Activated CD8-positive, alpha-beta memory T cell treated with anti-CD3 and anti-CD28 coated beads, Interleukin-2, amount 10 ng/mL, durations not matched to agents 7 days and 5 days (primary cell): ENCODE measurements at regions not wholly inside any gene's neighbourhood (a gene's known extent, or its start where the extent isn't known, plus 50 kb on each side); places are given as distances from the start of the nearest gene placed in this dataset.

Experiments used
- ATAC-seq: fragments of 150-1000 bp; cut with Tn5 transposase; one replicate; pipeline ENCODE4 v1.10.0; 2021; ENCODE audit warnings: moderate library complexity
- CTCF ChIA-PET: fragments of 350-600 bp; sonication (Branson Sonifier 250); formaldehyde crosslinking; loops from one replicate; lab custom pipeline; 2021; ENCODE audit warnings: antibody characterized with exemption; lab: Charles Lee
- DNase-seq: peaks from one replicate; pipeline ENCODE4 v3.0.0-alpha.2; 2020
- H3K27ac Mint-ChIP-seq: one replicate; pipeline ENCODE4 v1.8.0; 2021; ENCODE audit warnings: mild to moderate bottlenecking, mixed read lengths
- H3K27me3 Mint-ChIP-seq: one replicate; pipeline ENCODE4 v1.8.0; 2021; ENCODE audit warnings: mixed read lengths
- H3K36me3 Mint-ChIP-seq: one replicate; pipeline ENCODE4 v1.8.0; 2021; ENCODE audit warnings: mild to moderate bottlenecking, mixed read lengths
- H3K4me1 Mint-ChIP-seq: one replicate; pipeline ENCODE4 v1.8.0; 2021; ENCODE audit warnings: mixed read lengths
- H3K4me3 Mint-ChIP-seq: one replicate; pipeline ENCODE4 v1.8.0; 2021; ENCODE audit warnings: mild to moderate bottlenecking, moderate library complexity, mixed read lengths
- H3K9me3 Mint-ChIP-seq: one replicate; pipeline ENCODE4 v1.8.0; 2022; ENCODE audit warnings: low read depth, mixed read lengths

GRCh38 chr20:57856658-57857057, 146.8 kb upstream of the PMEPA1 start:
- Mint-ChIP-seq H3K27me3 (peaks cover 22% of the 10 kb centered on the region), H3K9me3 (no peaks in the 10 kb centered on the region), H3K27ac (no peak overlapping the region), H3K4me3 (no peak overlapping the region), H3K36me3 (no peaks in the 10 kb centered on the region), H3K4me1 (peaks cover 17% of the 10 kb centered on the region)
- CTCF ChIA-PET = interaction anchor here (0.6 kb wide), 1 partner anchor 257 kb away, joined by 3 read pairs; no protein-coding TSS in a partner anchor
- ATAC-seq = peak; percentile 49
- peak; percentile 50 for DNase-seq

DNA sequence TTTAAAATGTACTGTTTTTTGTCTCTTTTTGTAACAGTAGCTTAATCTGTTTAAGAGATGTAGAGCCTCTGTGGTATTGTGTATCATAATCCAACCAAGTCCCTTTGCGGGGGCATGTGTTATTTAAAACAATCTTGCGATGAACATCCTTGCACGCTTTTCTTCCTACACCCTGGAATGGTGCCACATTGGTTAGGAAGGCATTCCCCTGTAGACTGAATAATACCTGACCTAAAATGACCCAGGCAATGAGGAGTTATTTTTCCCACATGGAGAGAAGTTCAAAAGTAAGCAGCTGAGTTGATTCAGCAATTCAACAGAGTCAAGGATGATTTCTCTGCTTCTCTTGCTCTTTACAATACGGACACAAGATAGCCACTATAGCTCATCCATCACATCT, 142.0 kb upstream of the PMEPA1 start:
- CTCF ChIA-PET = no interaction called here
- no peak for ATAC-seq

DNA sequence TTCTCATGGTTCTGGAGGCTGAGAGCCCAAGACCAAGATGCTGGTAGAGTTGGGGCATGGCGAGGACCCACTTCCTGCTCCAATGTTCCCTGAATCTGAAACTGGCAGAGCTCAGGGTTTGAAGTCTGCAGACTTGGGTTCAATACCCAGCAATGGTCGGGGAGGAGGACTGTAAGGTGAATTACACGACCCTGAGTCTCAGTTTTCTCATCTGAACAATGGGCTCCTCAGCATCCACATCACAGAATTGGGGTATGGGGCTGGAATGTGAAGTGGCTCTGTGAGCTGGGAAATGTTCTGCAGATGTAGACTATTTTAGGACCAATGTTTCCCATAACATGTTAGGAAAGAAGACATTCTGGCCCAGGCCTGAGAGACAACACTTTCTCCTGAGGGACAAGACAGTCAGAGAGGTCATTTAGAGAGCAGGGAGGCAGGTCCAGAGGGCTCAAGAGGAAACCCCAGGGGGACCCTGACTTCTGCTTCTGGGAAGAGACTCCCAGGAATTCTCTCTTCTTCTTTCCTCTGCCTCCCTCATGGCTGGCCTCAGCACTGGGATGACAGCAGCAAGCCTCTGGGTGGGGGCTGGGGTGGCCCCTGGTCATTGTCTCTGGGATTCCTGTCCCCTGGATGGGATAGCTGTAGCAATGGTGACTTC, 141.3 kb upstream of the PMEPA1 start:
- ATAC-seq (no peak), DNase-seq (no peak)
- Mint-ChIP-seq H3K27ac (no peak overlapping the region), H3K4me3 (no peak overlapping the region), H3K36me3 (no peaks in the 10 kb centered on the region), H3K4me1 (no peaks in the 10 kb centered on the region), H3K9me3 (no peaks in the 10 kb centered on the region), H3K27me3 (peaks cover 30% of the 10 kb centered on the region)
- CTCF ChIA-PET = no interaction called here

More for the DNA sequence above, 142.0 kb upstream of the PMEPA1 start:
- H3K4me1 Mint-ChIP-seq = peaks cover 5% of the 10 kb centered on the region
- no peak overlapping the region for H3K27ac Mint-ChIP-seq
- H3K27me3 Mint-ChIP-seq = peaks cover 25% of the 10 kb centered on the region
- H3K9me3 Mint-ChIP-seq = no peaks in the 10 kb centered on the region
- H3K4me3 Mint-ChIP-seq = no peak overlapping the region
- DNase-seq = no peak
- H3K36me3 Mint-ChIP-seq = no peaks in the 10 kb centered on the region

GRCh38 chr20:57849521-57850215, 139.9 kb upstream of the PMEPA1 start:
- CTCF ChIA-PET = no interaction called here
- Mint-ChIP-seq H3K36me3 (no peaks in the 10 kb centered on the region), H3K9me3 (no peaks in the 10 kb centered on the region), H3K4me1 (no peaks in the 10 kb centered on the region), H3K27me3 (peaks cover 30% of the 10 kb centered on the region), H3K4me3 (no peak overlapping the region), H3K27ac (no peak overlapping the region)
- DNase-seq (no peak), ATAC-seq (no peak)

DNA sequence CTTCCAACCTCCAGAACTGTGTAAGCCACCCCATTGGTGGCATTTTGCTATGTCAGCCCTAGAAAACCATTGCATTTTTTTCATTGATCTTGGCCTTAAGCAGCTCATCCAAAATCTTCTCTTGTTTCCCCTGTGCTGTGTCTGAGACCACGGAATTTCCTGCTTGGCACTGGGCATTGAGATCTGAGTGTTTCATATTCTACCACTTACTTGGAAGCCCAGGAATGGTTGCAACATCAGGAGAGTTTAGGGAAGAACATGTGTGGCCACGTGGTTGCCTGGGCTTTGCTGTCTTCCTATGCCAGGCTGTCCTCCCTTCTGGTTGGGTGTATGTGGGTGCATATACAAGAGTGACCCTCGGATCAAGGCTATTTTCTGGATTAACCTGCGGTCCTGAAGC, 139.3 kb upstream of the PMEPA1 start:
- ATAC-seq (no peak), DNase-seq (peak; percentile 15)
- CTCF ChIA-PET = no interaction called here
- Mint-ChIP-seq H3K9me3 (no peaks in the 10 kb centered on the region), H3K27ac (no peak overlapping the region), H3K27me3 (peaks cover 28% of the 10 kb centered on the region), H3K4me1 (no peaks in the 10 kb centered on the region), H3K4me3 (no peak overlapping the region), H3K36me3 (no peaks in the 10 kb centered on the region)

DNA sequence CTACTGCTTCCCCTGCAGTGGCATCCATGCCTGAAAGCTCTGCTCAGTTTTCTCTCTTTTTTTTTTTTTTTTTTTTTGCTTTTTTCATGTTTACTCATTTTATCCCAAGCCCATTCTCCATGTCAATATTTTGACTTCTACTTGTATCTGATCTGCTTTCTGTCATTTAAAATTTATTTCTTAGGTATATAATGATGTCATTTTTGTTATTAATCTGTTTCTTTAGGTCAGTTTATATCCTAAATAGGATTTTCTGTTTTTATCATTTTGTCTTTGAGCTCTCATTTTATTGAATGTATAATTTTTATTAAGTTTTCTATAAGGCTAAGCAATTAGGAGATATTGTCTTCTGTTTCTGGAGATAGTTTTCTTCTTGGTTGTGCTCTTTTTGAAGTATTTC, 138.5 kb upstream of the PMEPA1 start:
- no peak overlapping the region for H3K27ac Mint-ChIP-seq
- CTCF ChIA-PET = interaction anchor here (0.6 kb wide), 1 partner anchor 210 kb away, joined by 4 read pairs; no protein-coding TSS in a partner anchor
- DNase-seq (no peak), ATAC-seq (no peak)
- peaks cover 24% of the 10 kb centered on the region for H3K27me3 Mint-ChIP-seq
- H3K4me3 Mint-ChIP-seq = no peak overlapping the region
- H3K4me1 Mint-ChIP-seq = no peaks in the 10 kb centered on the region
- no peaks in the 10 kb centered on the region for H3K36me3 Mint-ChIP-seq
- H3K9me3 Mint-ChIP-seq = no peaks in the 10 kb centered on the region

GRCh38 chr20:57847104-57847503, 137.3 kb upstream of the PMEPA1 start:
- Mint-ChIP-seq H3K36me3 (no peaks in the 10 kb centered on the region), H3K27ac (no peak overlapping the region), H3K9me3 (no peaks in the 10 kb centered on the region), H3K4me3 (no peak overlapping the region), H3K27me3 (peaks cover 26% of the 10 kb centered on the region), H3K4me1 (no peaks in the 10 kb centered on the region)
- CTCF ChIA-PET = no interaction called here
- ATAC-seq (no peak), DNase-seq (peak; percentile 33)

- no peak overlapping the region for H3K4me3 Mint-ChIP-seq
- no peaks in the 10 kb centered on the region for H3K9me3 Mint-ChIP-seq
Observed at GRCh38 chr20:57844626-57845596, 135.1 kb upstream of the PMEPA1 start.

DNA sequence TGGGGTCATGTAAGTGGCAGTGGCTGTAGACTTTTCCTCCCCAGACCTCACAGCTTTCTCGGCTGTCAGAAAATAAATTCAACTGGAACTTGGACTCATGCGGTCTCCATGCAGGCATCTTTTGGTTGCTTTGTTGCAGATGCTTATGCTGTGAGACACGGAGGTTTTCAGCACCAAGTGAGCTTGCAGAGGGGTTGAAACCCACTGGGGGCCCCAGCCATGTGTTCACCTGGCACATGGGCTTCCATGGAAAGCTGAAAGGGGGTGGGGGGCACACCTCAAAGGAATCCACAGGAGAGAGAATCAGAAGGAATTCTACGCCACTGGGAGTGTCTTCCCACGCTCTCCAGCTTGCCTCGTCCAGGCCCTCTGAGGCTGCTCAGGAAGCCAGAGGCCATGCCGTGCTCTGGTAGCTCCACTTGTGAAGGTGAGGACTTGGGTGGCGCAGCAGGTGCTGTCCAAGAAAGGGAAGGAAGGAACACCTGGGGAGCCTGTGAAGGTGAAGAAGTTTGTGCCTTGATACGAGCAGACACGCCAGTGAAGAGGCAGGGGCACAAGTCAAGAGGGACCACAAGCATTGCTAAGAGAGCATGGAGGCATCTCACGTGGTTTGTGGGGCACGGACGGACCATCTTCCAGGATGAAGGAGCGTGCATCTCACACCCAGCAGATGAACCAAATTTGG, 134.3 kb upstream of the PMEPA1 start:
- Mint-ChIP-seq H3K4me3 (no peak overlapping the region), H3K27me3 (peaks cover 21% of the 10 kb centered on the region), H3K36me3 (no peaks in the 10 kb centered on the region), H3K4me1 (no peaks in the 10 kb centered on the region), H3K27ac (no peak overlapping the region), H3K9me3 (no peaks in the 10 kb centered on the region)
- CTCF ChIA-PET = no interaction called here
- no peak for ATAC-seq
- peak; percentile 22 for DNase-seq

More at GRCh38 chr20:57844626-57845596, 135.1 kb upstream of the PMEPA1 start:
- Mint-ChIP-seq H3K36me3 (no peaks in the 10 kb centered on the region), H3K27me3 (peaks cover 22% of the 10 kb centered on the region), H3K4me1 (no peaks in the 10 kb centered on the region), H3K27ac (no peak overlapping the region)
- peak; percentile 22 for DNase-seq
- no peak for ATAC-seq
- CTCF ChIA-PET = no interaction called here

GRCh38 chr20:57842720-57843119, 132.9 kb upstream of the PMEPA1 start:
- Mint-ChIP-seq H3K27ac (no peak overlapping the region), H3K4me1 (no peaks in the 10 kb centered on the region), H3K4me3 (no peak overlapping the region), H3K36me3 (no peaks in the 10 kb centered on the region), H3K9me3 (no peaks in the 10 kb centered on the region), H3K27me3 (peaks cover 12% of the 10 kb centered on the region)
- ATAC-seq = no peak
- DNase-seq = no peak
- CTCF ChIA-PET = no interaction called here

GRCh38 chr20:57841297-57841866, 131.6 kb upstream of the PMEPA1 start:
- DNase-seq (peak; percentile 34), ATAC-seq (no peak)
- H3K27me3 Mint-ChIP-seq = peaks cover 5% of the 10 kb centered on the region
- no peak overlapping the region for H3K27ac Mint-ChIP-seq
- no peaks in the 10 kb centered on the region for H3K4me1 Mint-ChIP-seq
- CTCF ChIA-PET = no interaction called here
- H3K36me3 Mint-ChIP-seq = no peaks in the 10 kb centered on the region
- H3K4me3 Mint-ChIP-seq = no peak overlapping the region
- H3K9me3 Mint-ChIP-seq = no peaks in the 10 kb centered on the region

- H3K36me3 Mint-ChIP-seq = no peaks in the 10 kb centered on the region
- peaks cover 4% of the 10 kb centered on the region for H3K27me3 Mint-ChIP-seq
- H3K27ac Mint-ChIP-seq = no peak overlapping the region
- no peaks in the 10 kb centered on the region for H3K4me1 Mint-ChIP-seq
- H3K9me3 Mint-ChIP-seq = no peaks in the 10 kb centered on the region
- DNase-seq (peak; percentile 37), ATAC-seq (no peak)
- no peak overlapping the region for H3K4me3 Mint-ChIP-seq
- CTCF ChIA-PET = no interaction called here
Observed at GRCh38 chr20:57840504-57841296, 130.9 kb upstream of the PMEPA1 start.
